Choroid plexus epithelial cell (primary cell): ENCODE measurements at regions not wholly inside any gene's neighbourhood (a gene's known extent, or its start where the extent isn't known, plus 50 kb on each side); places are given as distances from the start of the nearest gene placed in this dataset.

Source experiments
- DNase-seq: peaks from one replicate; pipeline ENCODE4 v3.0.0-alpha.2; 2010; ENCODE audit warnings: low read depth
- H3K4me3 ChIP-seq: 2 replicates; pipeline ENCODE4 v1.5.1; 2011; ENCODE audit warnings: low read depth, mild to moderate bottlenecking, control low read depth, low read length, moderate library complexity
- CTCF ChIP-seq: conservative IDR thresholded peaks from 2 replicates; pipeline ENCODE4 v1.5.1; 2011; ENCODE audit warnings: low read depth, mild to moderate bottlenecking, control low read depth, inconsistent platforms, low read length, moderate library complexity

GRCh38 chr20:55667024-55667423 lies 338.3 kb downstream of the CBLN4 start:
- no peak for DNase-seq
- no peak for TF ChIP-seq CTCF

GRCh38 chr20:55656231-55656775 lies 349.0 kb downstream of the CBLN4 start:
- DNase-seq, result no peak
- TF ChIP-seq CTCF, result no peak

More at GRCh38 chr20:55667024-55667423, 338.3 kb downstream of the CBLN4 start:
- H3K4me3 ChIP-seq, result no peak overlapping the region

GRCh38 chr20:55650657-55651360 lies 354.5 kb downstream of the CBLN4 start:
- H3K4me3 ChIP-seq, result no peak overlapping the region
- DNase-seq, result no peak
- TF ChIP-seq CTCF, result no peak

More at GRCh38 chr20:55656231-55656775, 349.0 kb downstream of the CBLN4 start:
- no peak overlapping the region for H3K4me3 ChIP-seq

- H3K4me3 ChIP-seq, result no peak overlapping the region
- no peak for TF ChIP-seq CTCF
- DNase-seq, result no peak
Observed at GRCh38 chr20:55649254-55649653, 356.1 kb downstream of the CBLN4 start.

- H3K4me3 ChIP-seq, result no peak overlapping the region
- TF ChIP-seq CTCF, result no peak
- DNase-seq, result no peak
Observed at GRCh38 chr20:55646851-55647250, 358.5 kb downstream of the CBLN4 start.

GRCh38 chr20:55641497-55641896 lies 363.8 kb downstream of the CBLN4 start:
- no peak for DNase-seq
- no peak overlapping the region for H3K4me3 ChIP-seq
- no peak for TF ChIP-seq CTCF

GRCh38 chr20:55635870-55636269 lies 369.4 kb downstream of the CBLN4 start:
- no peak for DNase-seq
- no peak for TF ChIP-seq CTCF
- no peak overlapping the region for H3K4me3 ChIP-seq
